Fibroblast of the aortic adventitia (primary cell): ENCODE measurements at regions not wholly inside any gene's neighbourhood (a gene's known extent, or its start where the extent isn't known, plus 50 kb on each side); places are given as distances from the start of the nearest gene placed in this dataset.

Experiments
- DNase-seq: peaks from one replicate; pipeline ENCODE4 v3.0.0-alpha.2; 2010; ENCODE audit warnings: low read depth
- H3K4me3 ChIP-seq: 2 replicates; pipeline ENCODE4 v1.5.1; 2011; ENCODE audit warnings: low read depth, mild to moderate bottlenecking, control low read depth, low read length, moderate library complexity
- CTCF ChIP-seq: IDR thresholded peaks from 2 replicates; pipeline ENCODE4 v1.5.1; 2011; ENCODE audit warnings: mild to moderate bottlenecking, low read length, control low read depth, inconsistent platforms; ENCODE audit not compliant: insufficient read depth

- no peak for DNase-seq
- H3K4me3 ChIP-seq: no peak overlapping the region
- no peak for TF ChIP-seq CTCF
Observed at GRCh38 chr3:116824208-116824607, 114.6 kb downstream of the TUSC7 start.

GRCh38 chr3:116833202-116833601 is 123.6 kb downstream of the TUSC7 start:
- DNase-seq: no peak
- no peak overlapping the region for H3K4me3 ChIP-seq
- no peak for TF ChIP-seq CTCF

- no peak overlapping the region for H3K4me3 ChIP-seq
- TF ChIP-seq CTCF: no peak
- DNase-seq: no peak
Observed at GRCh38 chr3:116834816-116835215, 125.2 kb downstream of the TUSC7 start.

- no peak for TF ChIP-seq CTCF
- DNase-seq: no peak
- no peak overlapping the region for H3K4me3 ChIP-seq
Observed at GRCh38 chr3:116835658-116836057, 126.1 kb downstream of the TUSC7 start.

- H3K4me3 ChIP-seq: no peak overlapping the region
- TF ChIP-seq CTCF: no peak
- no peak for DNase-seq
Observed at GRCh38 chr3:116836286-116836685, 126.7 kb downstream of the TUSC7 start.

GRCh38 chr3:116837483-116837882 is 127.9 kb downstream of the TUSC7 start:
- no peak for TF ChIP-seq CTCF
- no peak overlapping the region for H3K4me3 ChIP-seq
- DNase-seq: no peak

GRCh38 chr3:116841003-116841735 is 131.6 kb downstream of the TUSC7 start:
- no peak for TF ChIP-seq CTCF

More at GRCh38 chr3:116841003-116841735, 131.6 kb downstream of the TUSC7 start:
- no peak overlapping the region for H3K4me3 ChIP-seq
- DNase-seq: no peak
